DOHH2 (cell line): ENCODE measurements at regions not wholly inside any gene's neighbourhood (a gene's known extent, or its start where the extent isn't known, plus 50 kb on each side); places are given as distances from the start of the nearest gene placed in this dataset.

Experiments used
- EZH2phosphoT487 ChIP-seq: fragments of 200-600 bp; sonication (generic); IDR thresholded peaks from 2 replicates; pipeline ENCODE4 v1.6.1; 2017; ENCODE audit warnings: borderline replicate concordance, mild to moderate bottlenecking, antibody characterized with exemption, low read length, moderate library complexity, mixed read lengths
- TF ChIP-seq, protein P1 (sequence below): fragments of 200-600 bp; sonication (generic); IDR thresholded peaks from one replicate; pipeline ENCODE4 v1.5.1; 2014; ENCODE audit warnings: antibody characterized with exemption, mild to moderate bottlenecking, low read depth, low read length; ENCODE audit not compliant: poor library complexity, severe bottlenecking

DNA sequence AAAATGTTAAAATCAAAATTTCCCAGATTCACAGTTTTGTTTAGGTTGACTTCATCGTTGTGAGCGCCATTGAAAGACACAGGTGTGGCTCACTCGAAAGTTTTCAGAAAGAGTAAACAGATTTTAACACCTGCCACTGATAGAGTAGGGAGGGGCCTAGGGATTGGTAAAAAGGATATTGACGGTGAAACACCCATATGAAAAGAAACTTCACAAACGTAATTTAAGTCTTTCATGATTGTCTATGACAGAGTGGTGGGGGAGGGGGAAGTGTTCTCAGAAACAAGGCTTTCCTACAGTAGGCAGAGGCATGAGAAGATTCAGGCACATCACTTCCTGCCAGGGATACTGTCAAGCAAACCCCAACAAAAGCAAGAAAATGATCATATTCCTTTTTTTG is 101.4 kb downstream of the PERP start:
- TF ChIP-seq, protein P1, sequence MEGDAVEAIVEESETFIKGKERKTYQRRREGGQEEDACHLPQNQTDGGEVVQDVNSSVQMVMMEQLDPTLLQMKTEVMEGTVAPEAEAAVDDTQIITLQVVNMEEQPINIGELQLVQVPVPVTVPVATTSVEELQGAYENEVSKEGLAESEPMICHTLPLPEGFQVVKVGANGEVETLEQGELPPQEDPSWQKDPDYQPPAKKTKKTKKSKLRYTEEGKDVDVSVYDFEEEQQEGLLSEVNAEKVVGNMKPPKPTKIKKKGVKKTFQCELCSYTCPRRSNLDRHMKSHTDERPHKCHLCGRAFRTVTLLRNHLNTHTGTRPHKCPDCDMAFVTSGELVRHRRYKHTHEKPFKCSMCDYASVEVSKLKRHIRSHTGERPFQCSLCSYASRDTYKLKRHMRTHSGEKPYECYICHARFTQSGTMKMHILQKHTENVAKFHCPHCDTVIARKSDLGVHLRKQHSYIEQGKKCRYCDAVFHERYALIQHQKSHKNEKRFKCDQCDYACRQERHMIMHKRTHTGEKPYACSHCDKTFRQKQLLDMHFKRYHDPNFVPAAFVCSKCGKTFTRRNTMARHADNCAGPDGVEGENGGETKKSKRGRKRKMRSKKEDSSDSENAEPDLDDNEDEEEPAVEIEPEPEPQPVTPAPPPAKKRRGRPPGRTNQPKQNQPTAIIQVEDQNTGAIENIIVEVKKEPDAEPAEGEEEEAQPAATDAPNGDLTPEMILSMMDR, result no peak
- no peak for TF ChIP-seq EZH2phosphoT487
